T1000 (cell line): ENCODE measurements at regions not wholly inside any gene's neighbourhood (a gene's known extent, or its start where the extent isn't known, plus 50 kb on each side); places are given as distances from the start of the nearest gene placed in this dataset.

Experiments
- DNase-seq: peaks from one replicate; lab custom pipeline; 2025; ENCODE audit warnings: mixed read lengths; lab: John Stamatoyannopoulos, UW

DNA sequence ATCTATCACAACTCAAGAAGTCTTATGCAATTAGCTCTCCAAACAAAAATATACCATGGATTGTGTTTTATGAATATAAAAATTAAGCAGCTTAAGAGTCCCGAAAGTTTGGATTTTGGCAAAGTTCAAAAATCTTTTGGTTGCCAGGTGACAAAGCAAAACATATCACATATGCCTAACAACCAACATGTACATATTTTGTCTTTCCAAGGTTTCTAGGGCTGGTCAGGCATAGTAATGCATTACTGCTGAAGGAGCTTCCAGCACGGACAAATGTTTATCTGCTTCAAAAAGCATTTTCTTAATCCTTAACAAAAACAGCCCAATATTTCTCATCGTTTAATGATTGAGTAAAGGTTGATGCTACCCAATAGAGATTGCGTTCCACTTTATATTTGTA lies 1327.1 kb upstream of the ZEB2 start:
- no peak for DNase-seq

DNA sequence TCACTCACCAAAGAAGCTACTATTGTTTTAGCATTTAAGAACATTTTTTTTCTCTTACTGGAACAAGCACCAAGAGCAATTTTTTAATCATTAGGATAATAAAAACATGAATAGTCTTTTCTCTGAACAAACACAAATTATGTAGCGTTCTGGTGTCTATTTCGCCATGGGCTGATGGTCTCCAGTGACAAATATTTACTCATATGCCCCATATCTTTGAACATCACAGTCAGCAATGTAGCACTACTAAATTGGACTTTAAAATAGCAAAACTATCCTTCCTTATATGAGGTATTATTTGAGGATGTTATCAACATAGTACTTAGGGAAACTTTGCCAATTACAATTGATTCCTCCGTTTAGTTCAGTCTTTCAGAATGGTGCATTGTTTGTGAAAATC lies 1326.0 kb upstream of the ZEB2 start:
- DNase-seq = no peak

DNA sequence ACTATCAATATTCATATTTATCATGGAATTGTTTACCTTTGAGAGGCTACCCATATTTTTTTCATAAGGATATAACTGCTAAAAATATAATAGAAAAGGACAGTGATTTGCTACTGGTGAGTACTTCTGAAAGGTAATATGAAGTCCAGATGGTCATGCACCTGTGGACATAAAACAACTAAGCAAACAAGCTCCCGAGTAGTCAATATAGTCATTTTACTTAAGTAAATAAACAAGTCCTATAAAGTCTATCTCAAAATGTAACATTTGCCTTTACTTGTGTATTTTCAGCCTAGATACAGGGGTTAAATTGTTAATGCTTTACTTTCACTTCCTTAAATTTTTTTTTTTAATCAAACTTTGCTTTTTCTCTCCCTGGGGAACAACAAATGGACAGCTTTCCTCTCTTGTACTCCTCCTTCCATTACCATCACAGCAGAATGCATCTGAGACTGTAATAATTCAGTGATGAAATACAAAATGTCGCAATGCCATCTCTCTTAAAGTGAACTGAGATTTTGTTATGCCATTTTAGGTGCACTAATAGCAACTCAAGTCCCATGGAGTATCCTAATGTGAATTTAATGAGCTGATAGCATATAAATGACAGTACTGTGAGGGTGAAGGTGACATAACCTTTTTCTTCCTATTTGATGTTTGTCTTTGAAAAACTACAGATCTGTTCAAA lies 1325.4 kb upstream of the ZEB2 start:
- no peak for DNase-seq

DNA sequence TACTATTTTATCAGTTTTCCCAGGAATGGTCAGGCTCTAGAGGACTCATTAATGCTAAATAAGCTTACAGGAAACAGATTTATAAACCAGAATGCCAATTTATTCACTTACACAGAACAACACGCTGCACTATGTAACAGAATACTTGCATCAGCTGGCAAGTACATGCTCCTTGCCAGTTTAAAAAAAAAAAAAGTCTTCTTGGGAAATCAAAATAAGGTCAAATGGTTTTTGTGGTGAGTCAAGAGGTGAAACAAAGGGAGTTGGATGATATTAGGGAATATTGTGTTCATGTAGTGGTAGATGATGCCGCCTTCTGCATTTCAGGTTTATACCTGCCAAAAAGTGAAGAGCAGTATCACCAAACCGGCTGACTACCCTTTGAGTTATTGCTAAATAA lies 1322.1 kb upstream of the ZEB2 start:
- DNase-seq = no peak

DNA sequence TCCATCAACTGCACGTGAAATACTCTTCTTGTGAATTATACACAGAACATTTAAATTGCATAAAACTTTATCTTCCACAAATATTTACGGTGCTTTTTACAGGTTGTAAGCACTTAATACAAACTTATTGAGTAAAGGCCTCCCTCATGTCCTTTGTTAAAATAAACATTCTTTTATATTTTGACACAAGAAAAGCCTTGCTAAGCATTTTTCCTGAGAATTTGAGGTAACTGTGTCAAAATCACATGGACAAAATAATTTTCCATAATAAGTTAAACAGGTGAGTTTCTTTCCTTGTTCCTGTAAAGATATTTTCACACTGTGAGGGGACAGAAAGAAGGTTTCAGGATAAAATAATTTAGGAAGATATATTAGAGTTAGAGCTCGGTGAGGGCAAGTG lies 1317.1 kb upstream of the ZEB2 start:
- DNase-seq = no peak

DNA sequence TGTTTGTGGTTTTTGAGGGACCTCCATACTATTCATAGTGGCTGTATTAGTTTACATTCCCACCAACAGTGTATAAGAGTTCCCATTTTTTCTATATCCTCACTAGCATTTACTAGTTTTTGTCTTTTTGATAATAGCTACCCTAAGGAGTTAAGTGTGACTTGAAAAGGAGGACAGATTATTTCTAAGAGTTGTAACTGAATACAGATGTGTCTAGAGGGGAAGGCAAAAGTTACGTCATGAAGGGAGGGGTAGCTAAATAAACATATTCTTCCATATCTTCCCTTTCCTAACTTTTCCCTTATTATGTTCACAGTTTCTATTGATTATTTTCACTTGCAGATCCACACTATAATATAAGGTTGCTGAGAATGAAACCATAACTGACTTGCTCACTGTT lies 1315.7 kb upstream of the ZEB2 start:
- DNase-seq = no peak

DNA sequence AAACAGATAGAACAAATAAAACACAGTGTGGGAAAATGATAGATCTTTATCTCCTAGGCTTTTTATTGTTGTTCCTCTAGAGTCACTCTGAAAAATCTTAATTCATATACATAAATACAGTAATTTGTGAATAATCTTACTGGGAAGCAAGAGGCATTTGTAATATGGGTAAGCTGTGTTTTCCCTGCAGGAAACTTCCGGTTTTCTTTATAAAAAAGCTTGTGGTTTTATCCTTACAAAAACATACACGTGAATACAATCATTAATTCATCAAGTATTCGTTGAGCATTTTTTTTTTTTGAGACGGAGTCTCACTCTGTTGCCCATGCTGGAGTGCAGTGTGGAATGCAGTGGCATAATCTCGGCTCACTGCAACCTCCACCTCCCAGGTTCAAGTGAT lies 1312.8 kb upstream of the ZEB2 start:
- no peak for DNase-seq

DNA sequence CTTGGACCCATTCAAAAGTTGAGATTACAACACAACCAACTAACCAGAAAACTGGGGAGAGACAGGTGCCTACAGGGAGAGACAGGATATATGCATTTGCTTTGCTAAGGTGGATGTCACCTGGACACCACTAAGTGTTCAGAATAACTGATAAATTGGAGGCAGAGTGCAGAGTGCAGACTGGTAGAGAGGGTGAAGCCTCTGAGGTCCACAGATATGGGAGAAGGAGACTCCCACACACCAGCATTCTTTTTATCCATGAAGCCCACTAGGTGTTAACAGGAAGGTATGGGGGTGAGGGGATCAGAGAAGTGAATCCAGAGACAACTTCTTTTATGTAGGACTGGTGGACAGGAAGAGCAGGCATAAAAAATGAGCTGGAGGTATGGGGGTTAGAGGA lies 1310.0 kb upstream of the ZEB2 start:
- DNase-seq = no peak

DNA sequence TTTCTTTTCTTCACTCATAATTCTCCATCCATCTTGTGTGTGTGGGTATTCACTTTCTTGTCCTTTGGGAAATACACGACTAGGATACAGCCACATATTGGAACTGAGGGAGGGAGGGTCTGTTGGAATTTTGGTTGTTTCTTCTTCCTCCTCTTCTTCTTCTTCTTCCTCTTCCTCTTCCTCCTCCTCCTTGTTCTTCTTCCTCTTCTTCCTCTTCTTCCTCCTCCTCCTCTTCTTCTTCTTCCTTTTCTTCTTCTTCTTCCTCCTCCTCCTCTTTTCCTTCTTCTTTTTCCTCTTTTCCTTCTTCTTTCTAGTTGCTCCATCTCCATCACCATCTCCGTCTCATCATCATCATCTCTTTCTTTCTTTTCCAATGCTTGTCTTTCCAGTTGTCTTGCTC lies 1307.3 kb upstream of the ZEB2 start:
- no peak for DNase-seq

DNA sequence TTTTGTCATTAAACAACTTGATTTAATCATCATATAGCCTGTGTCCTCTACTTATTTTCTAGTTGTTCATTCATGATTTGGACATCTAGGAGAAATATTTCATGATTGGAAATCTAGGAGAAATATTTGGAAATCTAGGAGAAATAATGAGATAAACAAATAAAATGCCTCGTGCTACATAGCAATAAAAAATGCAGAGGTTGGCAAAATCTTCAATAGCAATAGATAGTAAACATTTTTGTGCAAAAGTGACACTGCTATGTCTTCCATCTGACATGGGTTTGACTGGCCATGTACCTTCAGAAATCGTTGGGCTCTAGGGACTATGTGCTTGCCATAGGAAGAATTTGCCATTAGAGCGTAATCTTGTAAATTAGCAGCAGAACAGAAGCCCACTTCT lies 1304.5 kb upstream of the ZEB2 start:
- DNase-seq = no peak

DNA sequence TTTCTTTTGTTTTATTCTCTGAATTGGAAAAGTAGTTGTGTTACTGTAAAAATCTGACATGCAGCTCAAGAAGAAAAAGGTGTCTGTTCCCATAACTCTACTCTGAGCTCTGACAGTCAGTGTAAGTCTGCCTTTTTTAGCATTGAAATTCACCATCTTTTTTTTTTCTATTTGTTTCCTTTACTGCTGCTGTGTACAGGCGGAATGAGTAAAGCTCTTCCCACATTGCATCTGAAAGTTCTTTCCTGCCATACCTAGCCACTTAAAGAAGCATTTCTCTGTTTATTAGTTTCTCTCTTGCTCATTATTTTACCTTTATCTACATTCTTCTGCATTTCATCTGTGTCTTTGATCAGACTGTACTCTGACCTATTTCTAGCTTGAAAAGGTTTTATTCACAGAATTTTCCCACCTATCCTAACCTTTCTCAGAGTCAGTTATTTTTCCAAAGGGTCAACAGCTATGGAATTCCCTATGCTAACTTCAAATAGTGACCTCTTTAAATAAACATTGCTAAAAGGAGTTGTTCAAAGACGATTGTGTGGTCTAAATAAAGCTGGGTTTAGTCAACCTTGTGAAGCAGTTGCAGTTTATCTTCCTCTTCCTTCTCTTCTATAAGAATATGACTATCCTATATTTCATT lies 1303.1 kb upstream of the ZEB2 start:
- no peak for DNase-seq

DNA sequence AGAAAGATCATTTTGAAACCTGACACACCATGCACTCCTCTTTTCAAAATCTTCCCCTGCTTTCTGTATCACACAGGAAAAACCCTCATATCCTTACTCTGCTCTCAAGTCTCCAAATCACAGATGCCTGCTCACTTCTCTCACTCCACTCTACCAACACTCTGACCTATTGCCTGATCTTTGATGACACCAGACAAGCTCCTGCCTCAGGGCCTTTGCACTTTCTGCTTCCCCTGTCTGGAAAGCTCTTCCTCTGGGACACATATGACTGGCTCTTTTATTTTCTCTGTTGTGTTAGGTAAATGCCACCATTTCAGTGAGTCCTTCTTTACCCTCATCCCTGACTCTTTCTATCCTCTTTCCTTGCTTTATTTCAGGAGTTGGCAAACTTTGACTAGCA lies 1300.7 kb upstream of the ZEB2 start:
- DNase-seq = no peak

DNA sequence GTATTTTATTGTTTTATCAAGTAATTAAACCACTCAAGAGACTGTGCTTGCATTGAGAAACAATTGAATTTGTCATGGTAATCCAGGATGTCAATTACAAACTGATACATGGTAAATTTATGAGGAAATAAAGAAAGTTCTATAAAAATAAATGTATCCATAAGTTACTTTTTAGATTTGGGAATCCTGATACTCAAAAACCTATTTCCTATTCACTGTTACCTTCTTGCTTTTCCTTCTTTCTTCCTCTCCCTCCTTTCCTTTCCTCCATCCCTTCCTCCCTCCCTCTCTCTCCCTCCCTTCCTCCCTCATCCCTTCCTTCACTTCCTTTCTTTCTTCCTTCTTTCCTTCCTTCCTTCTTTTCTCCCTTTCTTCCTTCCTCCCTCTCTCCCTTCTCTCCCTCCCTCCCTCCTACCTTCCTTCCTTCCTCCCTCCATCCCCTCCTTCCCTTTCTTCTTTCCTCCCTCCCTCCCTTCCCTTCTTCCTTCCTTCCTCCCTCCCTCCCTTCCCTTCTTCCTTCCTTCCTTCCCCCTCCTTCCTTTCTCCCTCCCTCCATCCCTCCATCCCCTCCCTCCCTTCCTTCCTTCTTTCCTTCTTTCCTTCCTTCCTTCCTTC lies 1299.1 kb upstream of the ZEB2 start:
- DNase-seq = no peak

DNA sequence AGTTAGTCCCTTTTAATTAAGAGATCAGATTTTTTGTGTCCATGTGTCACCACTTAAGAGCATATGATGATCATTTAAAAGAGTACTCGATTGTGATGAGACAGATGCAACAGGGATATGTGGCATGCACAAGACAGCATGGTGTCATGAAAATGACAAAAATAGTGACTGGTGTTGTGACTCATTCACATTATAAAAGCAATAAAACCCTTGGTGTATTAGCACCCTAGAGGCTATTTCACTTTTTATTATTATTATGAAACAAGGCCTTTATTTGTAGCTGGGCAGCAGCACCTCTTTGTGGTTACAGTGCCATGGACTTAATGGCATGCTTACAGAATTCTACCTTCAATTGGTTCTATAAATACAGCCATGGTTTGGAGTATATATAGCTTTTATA lies 1296.0 kb upstream of the ZEB2 start:
- no peak for DNase-seq

DNA sequence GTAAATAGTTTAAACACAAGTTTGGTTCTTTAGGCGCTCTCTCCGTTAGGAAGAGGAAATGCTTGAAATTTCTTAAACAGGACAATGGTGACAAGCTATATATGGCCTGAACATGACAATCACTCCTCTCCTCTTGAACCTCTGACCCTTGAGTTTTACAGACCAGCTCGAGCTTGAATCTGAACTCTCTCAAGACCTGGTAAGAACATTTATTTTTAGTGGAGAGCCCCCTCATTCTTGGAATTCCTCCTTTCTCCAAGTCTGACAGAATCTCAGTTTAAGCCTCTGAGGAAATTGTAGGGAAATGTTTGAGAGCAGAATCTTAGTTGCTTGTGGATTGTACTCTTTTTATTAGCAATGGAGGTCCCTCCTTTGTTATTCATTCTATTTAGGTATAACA lies 1293.6 kb upstream of the ZEB2 start:
- DNase-seq = no peak

DNA sequence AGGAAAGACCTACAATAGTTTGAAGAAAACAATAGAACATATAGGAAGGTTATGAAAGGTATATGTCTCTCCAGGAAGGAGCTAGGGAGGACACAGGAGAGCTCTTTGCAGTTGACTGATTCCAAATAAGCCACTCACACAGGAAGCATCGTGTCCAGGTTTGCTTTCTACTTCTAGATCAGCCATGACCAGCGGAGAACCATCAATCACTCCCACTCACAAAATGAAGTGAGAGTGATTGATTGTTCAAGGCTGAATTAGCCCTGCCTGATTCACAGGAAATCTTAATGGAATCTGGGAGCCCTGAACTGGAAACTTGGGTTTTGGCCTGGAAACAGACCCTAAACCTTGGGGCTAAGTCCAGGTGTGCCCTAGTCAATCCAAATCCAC lies 1292.2 kb upstream of the ZEB2 start:
- DNase-seq = no peak

DNA sequence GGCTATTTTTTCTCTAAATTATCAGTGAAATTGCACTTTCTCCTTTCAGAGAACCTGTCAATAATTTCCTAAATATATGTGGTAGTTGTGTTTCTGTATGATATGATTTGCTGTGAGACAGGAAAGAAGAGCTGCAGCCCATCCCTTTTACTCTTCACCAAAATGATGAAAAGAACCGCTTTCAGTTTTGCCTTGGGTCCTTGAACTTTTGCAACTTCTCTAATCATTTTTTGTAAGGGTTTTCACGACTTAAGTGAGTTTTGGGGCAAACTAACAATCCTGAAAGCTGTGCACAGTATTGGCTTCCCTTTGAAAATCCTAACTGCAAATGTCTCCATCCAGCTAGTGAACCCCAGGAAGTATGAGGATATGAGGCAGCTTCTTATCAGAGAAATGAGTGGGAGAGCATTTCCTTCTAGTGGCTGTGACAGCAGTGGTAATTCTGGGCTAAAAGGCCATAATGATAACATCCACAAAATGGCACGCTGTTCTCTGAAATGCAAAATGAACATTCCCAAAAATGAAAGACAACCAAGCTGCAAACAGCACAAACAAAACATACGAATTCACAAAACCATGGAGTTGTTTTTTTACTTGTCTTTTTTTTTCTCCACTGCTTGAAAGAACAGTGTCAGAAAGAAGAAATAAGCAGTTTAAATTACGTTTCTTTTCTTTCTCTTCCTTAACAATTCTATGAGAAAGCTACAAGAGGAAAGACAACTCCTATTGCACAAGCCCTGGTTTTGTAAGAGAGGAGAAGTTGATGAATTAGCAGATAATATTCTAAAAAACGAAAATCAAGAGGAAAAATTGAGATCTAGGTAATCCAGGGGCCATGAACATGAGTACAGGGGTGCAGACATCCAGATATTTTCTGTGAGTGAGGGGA lies 1291.6 kb upstream of the ZEB2 start:
- DNase-seq = no peak

DNA sequence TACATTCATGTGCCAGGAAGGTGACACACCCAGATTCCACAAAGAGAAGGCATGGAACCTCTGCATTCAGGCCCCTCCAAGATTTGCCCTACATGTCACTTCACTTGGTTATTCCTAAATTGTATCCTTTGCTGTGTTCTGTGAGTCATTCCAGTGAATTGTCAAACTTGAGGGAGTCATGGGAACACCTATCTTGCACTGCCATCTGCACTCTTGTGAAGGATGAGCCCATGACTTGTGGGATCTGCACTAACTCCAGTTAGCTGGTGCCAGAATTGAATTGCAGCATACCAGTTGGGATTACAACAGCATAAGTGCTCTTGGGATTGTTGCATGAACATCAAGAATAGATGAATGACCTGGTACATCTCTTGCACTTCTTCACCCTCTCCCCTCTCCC lies 1288.0 kb upstream of the ZEB2 start:
- no peak for DNase-seq

DNA sequence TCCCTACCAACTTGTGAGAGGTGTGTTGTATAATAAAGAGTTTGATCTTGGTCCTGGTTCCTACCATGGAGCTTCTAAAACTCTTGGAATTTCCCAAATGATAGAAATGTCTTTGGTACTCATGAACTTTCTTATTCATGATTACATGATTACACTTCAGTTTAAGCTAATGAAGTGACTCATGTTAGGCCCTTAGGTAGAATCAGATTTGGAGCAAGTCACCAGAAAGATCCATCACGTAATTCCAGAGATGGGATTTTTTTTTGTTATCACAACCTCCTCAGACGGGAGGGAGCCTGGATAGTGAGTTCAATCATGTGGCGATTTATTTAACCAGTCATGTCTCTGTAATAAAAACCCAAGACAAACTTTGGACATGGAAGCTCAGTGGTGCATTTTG lies 1287.6 kb upstream of the ZEB2 start:
- no peak for DNase-seq

DNA sequence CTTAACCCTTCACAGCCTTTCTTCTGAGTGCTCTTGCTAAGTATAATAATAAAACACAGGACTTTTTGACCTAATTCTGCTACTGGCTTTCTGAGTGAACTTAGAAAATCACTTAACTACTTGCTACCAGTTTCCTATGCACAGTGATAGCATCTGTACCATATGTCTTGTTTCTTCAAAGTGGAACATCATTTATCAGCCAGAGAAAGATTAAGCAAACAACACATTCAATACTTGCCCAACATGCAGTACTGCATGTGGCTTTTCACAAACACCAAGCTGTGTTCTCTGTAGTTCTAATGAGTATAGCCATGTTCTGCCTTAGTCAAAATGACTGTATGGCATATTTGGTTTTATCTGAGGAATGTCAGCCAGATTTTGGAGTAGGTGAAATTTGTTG lies 1286.6 kb upstream of the ZEB2 start:
- no peak for DNase-seq

DNA sequence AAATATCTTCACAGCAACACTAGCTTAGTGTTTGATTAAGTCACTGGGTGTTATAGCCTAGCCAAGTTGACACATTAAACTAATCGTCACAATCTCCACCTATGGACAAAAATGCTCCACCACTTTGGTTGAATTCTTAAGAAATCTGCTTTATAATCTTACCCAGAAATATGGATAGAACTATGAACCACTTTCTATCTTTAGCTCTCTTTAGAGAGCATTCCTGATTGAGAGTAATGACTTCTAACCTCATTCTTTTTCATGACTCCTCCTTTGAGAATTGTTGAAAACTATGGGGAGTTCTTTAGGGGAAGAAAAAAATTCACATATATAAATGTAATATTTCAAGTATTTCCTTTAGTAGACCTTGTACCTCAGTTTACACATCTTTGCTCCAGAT lies 1282.2 kb upstream of the ZEB2 start:
- DNase-seq = no peak

DNA sequence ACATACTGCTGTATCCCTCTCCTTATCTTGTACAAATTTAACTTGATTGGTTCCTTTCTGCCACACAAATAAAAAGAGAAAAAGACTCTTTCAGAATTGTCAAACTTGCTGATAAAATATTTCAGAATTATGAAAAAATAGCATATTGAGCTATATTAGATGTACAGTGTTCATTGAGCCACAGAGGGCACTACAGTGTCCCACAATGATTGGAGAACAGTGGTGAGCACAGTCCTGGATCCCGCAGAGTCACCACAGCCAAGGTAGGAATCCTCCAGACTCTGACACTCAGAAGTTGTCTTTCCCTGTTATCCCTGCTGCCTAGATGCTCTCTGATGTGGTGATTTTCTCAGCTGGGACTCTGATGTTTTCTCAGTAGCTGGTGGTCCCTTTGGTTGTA lies 1281.3 kb upstream of the ZEB2 start:
- no peak for DNase-seq
